Ishikawa (cell line): ENCODE measurements at regions not wholly inside any gene's neighbourhood (a gene's known extent, or its start where the extent isn't known, plus 50 kb on each side); places are given as distances from the start of the nearest gene placed in this dataset.

Experiments used
- CREB1 ChIP-seq: IDR thresholded peaks from 2 replicates; pipeline ENCODE4 v1.6.1; 2012; ENCODE audit warnings: low read depth
- EGR1 ChIP-seq: IDR thresholded peaks from 2 replicates; pipeline ENCODE4 v1.6.1; 2012
- EP300 ChIP-seq: IDR thresholded peaks from 2 replicates; pipeline ENCODE4 v1.6.1; 2012; ENCODE audit warnings: borderline replicate concordance
- YY1 ChIP-seq: IDR thresholded peaks from 2 replicates; pipeline ENCODE4 v1.6.1; 2012; ENCODE audit warnings: low read depth

DNA sequence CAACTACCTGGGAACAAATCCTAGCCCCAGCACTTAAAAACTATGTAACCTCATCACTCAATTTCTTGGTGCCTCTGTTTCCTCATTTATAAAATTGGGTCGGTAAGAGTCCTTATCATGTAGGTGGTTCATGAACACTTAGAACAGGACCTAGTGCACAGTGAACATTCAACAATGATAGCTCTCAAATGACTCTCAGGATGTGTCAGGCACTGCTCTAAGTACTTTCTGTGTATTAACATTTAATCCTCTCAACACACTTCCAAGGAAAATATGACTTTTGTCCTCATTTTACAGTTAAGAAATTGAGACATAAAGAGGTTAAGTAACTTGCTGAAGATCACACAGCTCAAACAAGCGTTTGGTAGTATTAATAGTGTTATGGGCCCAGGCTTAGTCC, 202.1 kb upstream of the KLF4 start:
- TF ChIP-seq YY1 (no peak), EP300 (no peak), CREB1 (no peak), EGR1 (no peak)
